ENCODE measurements at regions not wholly inside any gene's neighbourhood (a gene's known extent, or its start where the extent isn't known, plus 50 kb on each side); places are given as distances from the start of the nearest gene placed in this dataset.

DNA sequence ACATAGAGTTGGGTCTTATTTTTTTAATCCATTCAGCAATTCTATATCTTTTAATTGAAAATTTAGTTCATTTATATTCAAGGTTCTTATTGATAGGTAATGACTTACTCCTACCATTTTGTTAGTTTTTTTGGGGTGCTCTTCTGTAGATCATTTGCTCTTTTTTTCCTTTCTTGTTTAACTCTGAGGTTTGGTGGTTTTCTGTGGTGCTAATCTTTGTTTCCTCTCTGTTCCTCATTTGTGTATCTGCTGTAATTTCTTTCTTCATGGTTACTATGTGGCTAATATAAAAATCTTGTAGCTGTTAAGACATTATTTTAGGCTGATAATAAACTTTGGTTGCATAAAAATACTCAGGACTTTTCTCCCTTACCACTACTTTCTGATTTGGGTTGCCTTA is 181.6 kb upstream of the DMRTA1 start:
- TF ChIP-seq, protein P1, sequence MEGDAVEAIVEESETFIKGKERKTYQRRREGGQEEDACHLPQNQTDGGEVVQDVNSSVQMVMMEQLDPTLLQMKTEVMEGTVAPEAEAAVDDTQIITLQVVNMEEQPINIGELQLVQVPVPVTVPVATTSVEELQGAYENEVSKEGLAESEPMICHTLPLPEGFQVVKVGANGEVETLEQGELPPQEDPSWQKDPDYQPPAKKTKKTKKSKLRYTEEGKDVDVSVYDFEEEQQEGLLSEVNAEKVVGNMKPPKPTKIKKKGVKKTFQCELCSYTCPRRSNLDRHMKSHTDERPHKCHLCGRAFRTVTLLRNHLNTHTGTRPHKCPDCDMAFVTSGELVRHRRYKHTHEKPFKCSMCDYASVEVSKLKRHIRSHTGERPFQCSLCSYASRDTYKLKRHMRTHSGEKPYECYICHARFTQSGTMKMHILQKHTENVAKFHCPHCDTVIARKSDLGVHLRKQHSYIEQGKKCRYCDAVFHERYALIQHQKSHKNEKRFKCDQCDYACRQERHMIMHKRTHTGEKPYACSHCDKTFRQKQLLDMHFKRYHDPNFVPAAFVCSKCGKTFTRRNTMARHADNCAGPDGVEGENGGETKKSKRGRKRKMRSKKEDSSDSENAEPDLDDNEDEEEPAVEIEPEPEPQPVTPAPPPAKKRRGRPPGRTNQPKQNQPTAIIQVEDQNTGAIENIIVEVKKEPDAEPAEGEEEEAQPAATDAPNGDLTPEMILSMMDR (IDR thresholded peaks at IDR 0.05), result no peak
- TF ChIP-seq POLR2A (IDR thresholded peaks at IDR 0.05), result no peak

Data from testis (tissue), 2 donors.